ENCODE measurements at regions not wholly inside any gene's neighbourhood (a gene's known extent, or its start where the extent isn't known, plus 50 kb on each side); places are given as distances from the start of the nearest gene placed in this dataset.
"Not testable (repeated sequence)": the region's sequence is repeated elsewhere in the genome, so short reads cannot be mapped to it uniquely, and the experiment has no call there.

DNA sequence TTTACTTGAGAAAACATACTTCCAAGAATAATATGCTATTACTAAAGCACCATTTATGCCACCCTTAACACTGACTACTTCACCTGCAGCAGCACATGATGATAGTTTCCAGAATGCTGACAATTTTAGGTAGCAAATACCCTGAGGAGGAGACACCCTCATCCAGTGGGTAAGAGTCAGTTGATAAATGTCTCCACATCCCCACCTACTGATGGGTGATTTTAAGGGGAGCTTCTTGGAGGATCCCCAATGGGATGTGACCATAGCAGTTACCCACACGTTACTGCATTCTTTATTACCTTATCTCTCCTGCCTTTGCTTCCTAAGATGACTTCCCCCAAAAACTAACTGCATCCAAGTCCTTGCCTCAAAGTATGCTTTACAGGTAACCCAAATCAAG lies 131.2 kb upstream of the SMARCAD1 start:
- TF ChIP-seq, protein P1, sequence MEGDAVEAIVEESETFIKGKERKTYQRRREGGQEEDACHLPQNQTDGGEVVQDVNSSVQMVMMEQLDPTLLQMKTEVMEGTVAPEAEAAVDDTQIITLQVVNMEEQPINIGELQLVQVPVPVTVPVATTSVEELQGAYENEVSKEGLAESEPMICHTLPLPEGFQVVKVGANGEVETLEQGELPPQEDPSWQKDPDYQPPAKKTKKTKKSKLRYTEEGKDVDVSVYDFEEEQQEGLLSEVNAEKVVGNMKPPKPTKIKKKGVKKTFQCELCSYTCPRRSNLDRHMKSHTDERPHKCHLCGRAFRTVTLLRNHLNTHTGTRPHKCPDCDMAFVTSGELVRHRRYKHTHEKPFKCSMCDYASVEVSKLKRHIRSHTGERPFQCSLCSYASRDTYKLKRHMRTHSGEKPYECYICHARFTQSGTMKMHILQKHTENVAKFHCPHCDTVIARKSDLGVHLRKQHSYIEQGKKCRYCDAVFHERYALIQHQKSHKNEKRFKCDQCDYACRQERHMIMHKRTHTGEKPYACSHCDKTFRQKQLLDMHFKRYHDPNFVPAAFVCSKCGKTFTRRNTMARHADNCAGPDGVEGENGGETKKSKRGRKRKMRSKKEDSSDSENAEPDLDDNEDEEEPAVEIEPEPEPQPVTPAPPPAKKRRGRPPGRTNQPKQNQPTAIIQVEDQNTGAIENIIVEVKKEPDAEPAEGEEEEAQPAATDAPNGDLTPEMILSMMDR (IDR thresholded peaks at IDR 0.05; ENCODE audit: control extremely low read depth, extremely low read depth, low read depth, missing control alignments): no peak
- ChIA-PET POLR2A (no interaction called here), CTCF (interaction anchor here (1.6 kb wide), 1 partner anchor 11 kb away, joined by 3 read pairs; no protein-coding TSS in a partner anchor)
- DNase-seq (ENCODE audit: extremely low spot score): peak; percentile 13

DNA sequence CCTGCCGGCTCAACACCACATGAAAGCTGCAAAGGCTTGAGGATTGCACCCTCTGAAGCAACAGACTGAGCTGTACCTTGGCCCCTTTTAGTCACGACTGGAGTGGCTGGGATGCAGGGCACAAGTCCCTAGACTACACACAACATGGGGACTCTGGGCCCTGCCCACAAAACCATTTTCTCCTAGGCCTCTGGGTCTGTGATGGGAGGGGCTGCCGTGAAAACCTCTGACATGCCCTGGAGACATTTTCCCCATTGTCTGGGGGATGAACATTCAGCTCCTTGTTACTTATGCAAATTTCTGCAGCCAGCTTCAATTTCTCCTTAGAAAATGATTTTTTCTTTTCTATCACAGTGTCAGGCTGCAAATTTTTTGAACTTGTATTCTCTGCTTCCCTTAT lies 123.5 kb upstream of the SMARCAD1 start:
- ChIA-PET POLR2A (no interaction called here), CTCF (no interaction called here)
- DNase-seq (ENCODE audit: extremely low spot score): no peak
- TF ChIP-seq, protein P1 (IDR thresholded peaks at IDR 0.05; ENCODE audit: control extremely low read depth, extremely low read depth, low read depth, missing control alignments): no peak

DNA sequence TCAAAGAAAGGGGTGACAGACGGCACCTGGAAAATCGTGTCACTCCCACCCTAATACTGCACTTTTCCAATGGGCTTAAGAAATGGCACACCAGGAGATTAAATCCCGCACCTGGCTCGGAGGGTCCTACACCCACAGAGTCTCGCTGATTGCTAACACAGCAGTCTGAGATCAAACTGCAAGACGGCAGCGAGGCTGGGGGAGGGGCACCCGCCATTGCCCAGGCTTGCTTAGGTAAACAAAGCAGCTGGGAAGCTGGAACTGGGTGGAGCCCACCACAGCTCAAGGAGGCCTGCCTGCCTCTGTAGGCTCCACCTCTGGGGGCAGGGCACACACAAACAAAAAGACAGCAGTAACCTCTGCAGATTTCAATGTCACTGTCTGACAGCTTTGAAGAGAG lies 108.5 kb upstream of the SMARCAD1 start:
- CTCF ChIA-PET; DNase-seq (ENCODE audit: extremely low spot score); POLR2A ChIA-PET: not testable (repeated sequence)

DNA sequence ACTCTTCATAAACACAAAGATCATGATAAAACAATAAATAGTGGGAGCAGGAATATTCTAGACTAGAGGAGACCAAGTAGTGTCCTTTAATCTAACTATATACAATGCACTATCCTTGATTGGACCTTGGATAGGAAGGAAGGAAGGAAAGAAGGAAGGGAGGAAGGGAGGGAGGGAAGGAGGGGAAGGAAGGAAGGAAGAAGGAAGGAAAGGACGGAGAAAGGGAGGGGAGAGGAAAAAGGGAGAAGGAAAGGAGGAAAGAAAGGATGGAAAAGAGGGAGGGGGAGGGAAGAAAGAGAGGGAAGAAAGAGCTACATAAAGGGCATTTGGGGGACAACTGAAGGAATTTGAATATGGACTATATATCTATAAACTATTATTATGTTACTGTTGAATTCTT lies 95.0 kb upstream of the SMARCAD1 start:
- POLR2A ChIA-PET: no interaction called here
- CTCF ChIA-PET: no interaction called here
- DNase-seq (ENCODE audit: extremely low spot score): no peak
- TF ChIP-seq, protein P1 (IDR thresholded peaks at IDR 0.05; ENCODE audit: control extremely low read depth, extremely low read depth, low read depth, missing control alignments): no peak

DNA sequence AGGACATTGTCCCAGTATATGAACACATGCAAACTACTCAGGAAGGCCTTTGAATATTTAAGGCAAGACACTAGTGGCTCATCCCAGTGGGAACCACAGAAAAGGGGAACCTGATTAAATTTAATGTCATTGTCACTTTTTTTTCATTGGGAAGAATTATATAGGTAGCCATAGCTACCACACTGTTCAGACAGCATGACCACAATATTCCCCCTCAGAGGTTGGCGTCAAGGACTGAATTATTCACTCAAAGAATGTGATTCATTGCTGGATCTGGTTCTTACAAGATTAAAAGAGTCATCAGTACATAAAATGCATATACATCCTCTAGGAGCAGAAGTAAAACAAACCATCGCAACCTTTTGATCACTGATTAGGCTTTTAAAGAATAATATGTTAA lies 92.0 kb upstream of the SMARCAD1 start:
- POLR2A ChIA-PET: no interaction called here
- CTCF ChIA-PET: no interaction called here
- TF ChIP-seq, protein P1 (IDR thresholded peaks at IDR 0.05; ENCODE audit: control extremely low read depth, extremely low read depth, low read depth, missing control alignments): no peak
- no peak for DNase-seq (ENCODE audit: extremely low spot score)

DNA sequence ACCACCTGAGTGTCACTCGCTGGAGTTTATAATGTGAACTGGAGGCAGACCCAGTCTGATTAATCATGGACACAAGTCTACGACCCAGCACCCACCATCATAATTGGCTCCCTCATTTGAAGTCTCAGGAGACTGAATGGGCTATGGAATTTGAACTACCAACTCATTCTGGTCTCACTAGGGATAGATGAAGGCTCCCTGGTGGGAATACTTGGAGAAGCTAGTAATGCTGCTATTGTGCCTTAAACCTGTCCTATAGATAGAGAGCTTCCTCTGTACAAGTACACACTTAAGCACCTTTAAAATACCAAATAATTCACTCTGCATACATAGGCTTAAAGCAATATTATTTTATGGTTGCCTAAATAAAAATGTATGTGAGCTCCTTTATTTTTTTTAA lies 90.8 kb upstream of the SMARCAD1 start:
- DNase-seq (ENCODE audit: extremely low spot score): no peak
- ChIA-PET POLR2A (no interaction called here), CTCF (interaction anchor here (0.7 kb wide), 1 partner anchor 10 kb away, joined by 3 read pairs; no protein-coding TSS in a partner anchor)
- TF ChIP-seq, protein P1 (IDR thresholded peaks at IDR 0.05; ENCODE audit: control extremely low read depth, extremely low read depth, low read depth, missing control alignments): no peak

DNA sequence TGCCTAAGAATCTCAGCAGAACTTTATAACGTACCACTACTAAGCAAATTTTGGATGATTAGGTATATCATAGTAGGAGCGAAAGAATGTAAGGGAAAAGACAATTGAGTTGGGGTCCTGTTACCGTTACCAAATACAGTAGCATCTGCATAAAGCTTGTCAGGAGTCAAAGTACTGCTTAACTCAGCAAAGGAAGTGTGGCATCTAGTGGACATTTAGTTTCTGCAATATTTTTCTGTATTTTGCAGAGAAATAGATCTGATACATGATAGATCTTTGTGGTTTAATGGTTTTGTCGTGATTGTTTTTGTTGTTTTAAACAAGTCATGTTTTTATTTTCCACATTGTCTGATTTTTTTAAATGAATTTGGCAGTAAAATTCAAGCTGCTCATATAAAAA lies 81.0 kb upstream of the SMARCAD1 start:
- TF ChIP-seq, protein P1 (IDR thresholded peaks at IDR 0.05; ENCODE audit: control extremely low read depth, extremely low read depth, low read depth, missing control alignments): no peak
- CTCF ChIA-PET: no interaction called here
- DNase-seq (ENCODE audit: extremely low spot score): no peak
- POLR2A ChIA-PET: no interaction called here

Measured in GM10248 (cell line).